ENCODE measurements at regions not wholly inside any gene's neighbourhood (a gene's known extent, or its start where the extent isn't known, plus 50 kb on each side); places are given as distances from the start of the nearest gene placed in this dataset.

GRCh38 chrX:96405842-96406241, 278.8 kb upstream of the DIAPH2 start:
- Histone ChIP-seq H3K4me1 (ENCODE audit: control insufficient read depth, insufficient read depth, low read length) (no peaks in the 10 kb centered on the region), H3K27ac (ENCODE audit: low read depth, low read length) (no peak overlapping the region), H3K4me3 (ENCODE audit: low read length) (no peak overlapping the region), H3K9me3 (ENCODE audit: control insufficient read depth, low read length) (no peaks in the 10 kb centered on the region), H3K36me3 (ENCODE audit: control insufficient read depth, insufficient read depth, low read length) (no peaks in the 10 kb centered on the region), H3K27me3 (ENCODE audit: control insufficient read depth, insufficient read depth, low read length, poor library complexity, severe bottlenecking) (no peaks in the 10 kb centered on the region), H3K9ac (ENCODE audit: extremely low read depth, low read length, poor library complexity, severe bottlenecking) (no peak overlapping the region)
- Mint-ChIP-seq H3K4me3 (no peak overlapping the region), H3K27me3 (ENCODE audit: insufficient read depth) (no peaks in the 10 kb centered on the region), H3K4me1 (peaks cover 36% of the 10 kb centered on the region), H3K27ac (no peak overlapping the region), H3K9me3 (no peaks in the 10 kb centered on the region), H3K36me3 (ENCODE audit: low read depth) (no peaks in the 10 kb centered on the region)
- WGBS, 2 experiments (ENCODE audit: insufficient coverage in 1 of 2, insufficient read length in 1 of 2): 100% methylated on average over 1 of the region's 1 CpG; no CpG with 5 or more reads in 1 of the 2 experiments
- TF ChIP-seq, protein P1, sequence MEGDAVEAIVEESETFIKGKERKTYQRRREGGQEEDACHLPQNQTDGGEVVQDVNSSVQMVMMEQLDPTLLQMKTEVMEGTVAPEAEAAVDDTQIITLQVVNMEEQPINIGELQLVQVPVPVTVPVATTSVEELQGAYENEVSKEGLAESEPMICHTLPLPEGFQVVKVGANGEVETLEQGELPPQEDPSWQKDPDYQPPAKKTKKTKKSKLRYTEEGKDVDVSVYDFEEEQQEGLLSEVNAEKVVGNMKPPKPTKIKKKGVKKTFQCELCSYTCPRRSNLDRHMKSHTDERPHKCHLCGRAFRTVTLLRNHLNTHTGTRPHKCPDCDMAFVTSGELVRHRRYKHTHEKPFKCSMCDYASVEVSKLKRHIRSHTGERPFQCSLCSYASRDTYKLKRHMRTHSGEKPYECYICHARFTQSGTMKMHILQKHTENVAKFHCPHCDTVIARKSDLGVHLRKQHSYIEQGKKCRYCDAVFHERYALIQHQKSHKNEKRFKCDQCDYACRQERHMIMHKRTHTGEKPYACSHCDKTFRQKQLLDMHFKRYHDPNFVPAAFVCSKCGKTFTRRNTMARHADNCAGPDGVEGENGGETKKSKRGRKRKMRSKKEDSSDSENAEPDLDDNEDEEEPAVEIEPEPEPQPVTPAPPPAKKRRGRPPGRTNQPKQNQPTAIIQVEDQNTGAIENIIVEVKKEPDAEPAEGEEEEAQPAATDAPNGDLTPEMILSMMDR (conservative IDR thresholded peaks at IDR 0.05): no peak
- no peak for DNase-seq

GRCh38 chrX:96407072-96407471, 277.6 kb upstream of the DIAPH2 start:
- no peaks in the 10 kb centered on the region for H3K9me3 Mint-ChIP-seq
- H3K4me3 Mint-ChIP-seq: no peak overlapping the region
- H3K27me3 Mint-ChIP-seq (ENCODE audit: insufficient read depth): no peaks in the 10 kb centered on the region
- H3K9ac ChIP-seq (ENCODE audit: extremely low read depth, low read length, poor library complexity, severe bottlenecking): no peak overlapping the region
- H3K36me3 Mint-ChIP-seq (ENCODE audit: low read depth): no peaks in the 10 kb centered on the region
- 42% methylated on average over 2 of the region's 3 CpGs; no CpG with 5 or more reads in 1 of the 2 experiments for WGBS, 2 experiments (ENCODE audit: insufficient coverage in 1 of 2, insufficient read length in 1 of 2)
- H3K4me3 ChIP-seq (ENCODE audit: low read length): no peak overlapping the region
- H3K36me3 ChIP-seq (ENCODE audit: control insufficient read depth, insufficient read depth, low read length): no peaks in the 10 kb centered on the region
- H3K4me1 Mint-ChIP-seq: peaks cover 36% of the 10 kb centered on the region
- H3K27me3 ChIP-seq (ENCODE audit: control insufficient read depth, insufficient read depth, low read length, poor library complexity, severe bottlenecking): no peaks in the 10 kb centered on the region
- H3K27ac Mint-ChIP-seq: no peak overlapping the region
- no peak overlapping the region for H3K27ac ChIP-seq (ENCODE audit: low read depth, low read length)
- TF ChIP-seq, protein P1 (conservative IDR thresholded peaks at IDR 0.05): no peak
- DNase-seq: peak; percentile 38
- H3K4me1 ChIP-seq (ENCODE audit: control insufficient read depth, insufficient read depth, low read length): no peaks in the 10 kb centered on the region
- no peaks in the 10 kb centered on the region for H3K9me3 ChIP-seq (ENCODE audit: control insufficient read depth, low read length)

DNA sequence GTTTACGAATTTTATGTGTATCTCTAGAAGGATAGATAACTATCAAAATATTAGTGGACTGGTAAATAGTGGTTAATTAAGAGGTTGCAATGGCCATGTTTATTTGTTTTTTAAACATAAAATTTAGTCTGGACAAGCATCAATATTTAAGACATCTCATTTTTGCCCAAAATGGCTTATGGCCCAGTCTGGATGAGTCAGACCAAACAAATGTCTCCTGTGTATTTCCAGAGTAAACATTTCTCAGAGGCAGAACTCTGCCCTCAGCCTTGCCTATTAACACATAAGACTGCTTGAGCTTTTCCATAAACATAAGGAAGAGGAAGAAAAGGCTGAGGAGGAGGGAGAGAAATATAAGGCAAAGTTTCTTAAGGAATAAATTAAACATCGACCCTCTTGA, 277.1 kb upstream of the DIAPH2 start:
- H3K9ac ChIP-seq (ENCODE audit: extremely low read depth, low read length, poor library complexity, severe bottlenecking): no peak overlapping the region
- TF ChIP-seq, protein P1 (conservative IDR thresholded peaks at IDR 0.05): no peak
- Mint-ChIP-seq H3K9me3 (no peaks in the 10 kb centered on the region), H3K27ac (no peak overlapping the region), H3K27me3 (ENCODE audit: insufficient read depth) (no peaks in the 10 kb centered on the region), H3K4me3 (no peak overlapping the region), H3K36me3 (ENCODE audit: low read depth) (no peaks in the 10 kb centered on the region), H3K4me1 (peaks cover 33% of the 10 kb centered on the region)
- no peaks in the 10 kb centered on the region for H3K36me3 ChIP-seq (ENCODE audit: control insufficient read depth, insufficient read depth, low read length)
- WGBS, 2 experiments (ENCODE audit: insufficient coverage in 1 of 2, insufficient read length in 1 of 2): 91% methylated on average over 2 of the region's 2 CpGs; no CpG with 5 or more reads in 1 of the 2 experiments
- H3K4me3 ChIP-seq (ENCODE audit: low read length): no peak overlapping the region
- H3K9me3 ChIP-seq (ENCODE audit: control insufficient read depth, low read length): no peaks in the 10 kb centered on the region
- H3K27ac ChIP-seq (ENCODE audit: low read depth, low read length): no peak overlapping the region
- no peaks in the 10 kb centered on the region for H3K27me3 ChIP-seq (ENCODE audit: control insufficient read depth, insufficient read depth, low read length, poor library complexity, severe bottlenecking)
- H3K4me1 ChIP-seq (ENCODE audit: control insufficient read depth, insufficient read depth, low read length): no peaks in the 10 kb centered on the region
- DNase-seq: no peak

All from endodermal cell (in vitro differentiated cells).